Mesothelial cell of epicardium (in vitro differentiated cells): ENCODE measurements at regions not wholly inside any gene's neighbourhood (a gene's known extent, or its start where the extent isn't known, plus 50 kb on each side); places are given as distances from the start of the nearest gene placed in this dataset.
"Not testable (repeated sequence)": the region's sequence is repeated elsewhere in the genome, so short reads cannot be mapped to it uniquely, and the experiment has no call there.

Experiments used
- DNase-seq, 2 experiments: peaks; one replicate each; pipeline ENCODE4 v3.0.0; 2021; ENCODE audit warnings: low spot score in 2 of 2; ENCODE audit not compliant: unreplicated experiment in 2 of 2
- H3K27ac Mint-ChIP-seq: 2 replicates; pipeline ENCODE4 v1.8.0; 2021; ENCODE audit warnings: mixed read lengths
- H3K27me3 Mint-ChIP-seq: 2 replicates; pipeline ENCODE4 v1.8.0; 2021; ENCODE audit warnings: low read depth, mixed read lengths
- H3K36me3 Mint-ChIP-seq: 2 replicates; pipeline ENCODE4 v1.8.0; 2021; ENCODE audit warnings: mixed read lengths
- H3K4me1 Mint-ChIP-seq: 2 replicates; pipeline ENCODE4 v1.8.0; 2021; ENCODE audit warnings: mixed read lengths
- H3K4me3 Mint-ChIP-seq: 2 replicates; pipeline ENCODE4 v1.8.0; 2021; ENCODE audit warnings: mild to moderate bottlenecking, moderate library complexity, mixed read lengths
- H3K9me3 Mint-ChIP-seq: 2 replicates; pipeline ENCODE4 v1.8.0; 2021; ENCODE audit warnings: mixed read lengths

GRCh38 chr18:14392604-14393003 is 150.8 kb downstream of the POTEC start:
- H3K27ac Mint-ChIP-seq, H3K4me3 Mint-ChIP-seq, H3K4me1 Mint-ChIP-seq, H3K27me3 Mint-ChIP-seq, H3K36me3 Mint-ChIP-seq, DNase-seq: not testable (repeated sequence)
- peaks cover 17% of the 10 kb centered on the region for H3K9me3 Mint-ChIP-seq

DNA sequence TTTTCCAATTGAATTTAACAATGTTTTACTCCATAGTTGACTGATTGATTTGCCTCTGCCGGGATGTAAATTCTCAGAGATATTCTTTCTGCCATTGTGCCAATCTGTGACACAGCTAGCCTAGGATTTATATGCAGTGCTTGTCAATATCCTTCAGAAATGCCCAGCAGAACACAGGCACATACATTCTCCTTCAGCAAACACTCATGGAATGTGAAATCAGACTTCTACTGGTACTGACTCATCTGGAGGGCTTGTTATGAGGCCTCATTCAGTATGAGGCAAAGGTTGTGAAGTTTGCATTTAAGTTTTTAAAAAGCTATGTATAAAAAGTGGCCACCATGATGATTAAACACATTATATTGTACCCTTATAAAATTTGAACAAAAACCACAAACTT is 158.4 kb downstream of the POTEC start:
- not testable (repeated sequence) for H3K9me3 Mint-ChIP-seq, H3K36me3 Mint-ChIP-seq, H3K27me3 Mint-ChIP-seq, H3K4me1 Mint-ChIP-seq, H3K4me3 Mint-ChIP-seq, H3K27ac Mint-ChIP-seq, DNase-seq

- DNase-seq, H3K9me3 Mint-ChIP-seq, H3K27ac Mint-ChIP-seq, H3K27me3 Mint-ChIP-seq, H3K4me3 Mint-ChIP-seq, H3K36me3 Mint-ChIP-seq, H3K4me1 Mint-ChIP-seq: not testable (repeated sequence)
Measured at GRCh38 chr18:14382666-14383065, 160.7 kb downstream of the POTEC start.

DNA sequence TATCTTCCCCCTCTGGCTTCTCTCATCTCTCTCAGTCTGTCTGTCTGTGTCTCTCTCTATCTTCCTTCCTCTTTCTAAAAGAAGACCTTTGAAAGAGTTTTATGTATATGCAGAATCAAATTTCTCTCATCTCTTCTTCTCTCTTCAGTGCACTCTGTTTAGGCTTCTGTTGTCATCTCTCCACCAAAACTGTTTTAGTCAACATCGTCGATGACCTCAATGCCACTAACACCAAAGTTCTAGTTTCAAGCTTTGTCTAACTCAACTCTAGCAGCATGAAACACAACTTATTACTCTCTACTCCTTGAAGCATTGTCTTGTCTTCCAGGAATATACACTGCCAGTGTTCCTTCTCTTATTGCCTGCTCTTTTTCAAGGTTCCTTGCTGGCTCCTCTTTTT is 163.9 kb downstream of the POTEC start:
- not testable (repeated sequence) for H3K4me1 Mint-ChIP-seq, H3K4me3 Mint-ChIP-seq, H3K27ac Mint-ChIP-seq, H3K27me3 Mint-ChIP-seq, H3K36me3 Mint-ChIP-seq, DNase-seq
- H3K9me3 Mint-ChIP-seq: peaks cover 19% of the 10 kb centered on the region

DNA sequence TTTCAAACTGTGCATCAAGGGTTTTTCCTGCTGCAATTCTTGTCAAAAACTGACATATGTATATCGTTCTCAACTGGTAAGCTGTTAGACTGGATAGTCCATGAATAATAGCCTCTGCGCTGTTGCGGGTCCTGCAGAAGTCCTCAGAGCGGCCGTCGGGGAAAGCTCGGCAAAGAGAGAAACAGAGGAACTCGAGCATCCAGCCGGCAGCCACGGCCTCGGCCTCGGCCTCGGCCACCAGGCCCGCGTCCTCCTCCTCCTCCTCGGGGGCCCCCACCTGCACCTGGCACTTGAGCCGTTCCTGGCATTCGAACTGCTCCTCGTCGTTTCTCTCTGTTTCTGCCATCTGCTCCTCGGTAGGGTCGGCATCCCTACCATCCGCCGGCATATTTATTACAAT is 165.0 kb downstream of the POTEC start:
- H3K9me3 Mint-ChIP-seq: peaks cover 19% of the 10 kb centered on the region
- H3K27ac Mint-ChIP-seq, H3K36me3 Mint-ChIP-seq, DNase-seq, H3K27me3 Mint-ChIP-seq, H3K4me3 Mint-ChIP-seq, H3K4me1 Mint-ChIP-seq: not testable (repeated sequence)

DNA sequence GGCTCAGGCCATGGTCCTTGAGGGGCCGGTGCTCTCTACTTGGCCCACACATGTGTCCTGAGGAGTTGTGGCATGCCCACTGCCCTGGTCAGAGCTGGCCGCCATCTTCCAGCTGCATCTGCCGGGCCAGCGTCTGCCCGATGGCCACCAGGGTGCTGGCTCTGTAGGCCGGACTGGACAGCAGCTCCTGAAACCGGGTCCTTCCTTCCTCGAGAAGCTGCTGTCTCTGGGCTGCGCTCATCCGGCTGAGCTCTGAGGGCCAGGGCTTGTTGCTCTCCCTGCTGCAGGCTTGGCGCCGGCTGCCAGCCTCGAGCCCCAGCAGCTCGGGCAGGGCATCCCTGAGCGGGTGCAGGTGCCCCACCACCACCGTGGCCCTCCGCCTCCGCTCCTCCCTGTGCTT is 182.1 kb downstream of the POTEC start:
- not testable (repeated sequence) for H3K36me3 Mint-ChIP-seq, H3K27ac Mint-ChIP-seq, H3K27me3 Mint-ChIP-seq, DNase-seq, H3K4me1 Mint-ChIP-seq, H3K4me3 Mint-ChIP-seq
- peaks cover 26% of the 10 kb centered on the region for H3K9me3 Mint-ChIP-seq

DNA sequence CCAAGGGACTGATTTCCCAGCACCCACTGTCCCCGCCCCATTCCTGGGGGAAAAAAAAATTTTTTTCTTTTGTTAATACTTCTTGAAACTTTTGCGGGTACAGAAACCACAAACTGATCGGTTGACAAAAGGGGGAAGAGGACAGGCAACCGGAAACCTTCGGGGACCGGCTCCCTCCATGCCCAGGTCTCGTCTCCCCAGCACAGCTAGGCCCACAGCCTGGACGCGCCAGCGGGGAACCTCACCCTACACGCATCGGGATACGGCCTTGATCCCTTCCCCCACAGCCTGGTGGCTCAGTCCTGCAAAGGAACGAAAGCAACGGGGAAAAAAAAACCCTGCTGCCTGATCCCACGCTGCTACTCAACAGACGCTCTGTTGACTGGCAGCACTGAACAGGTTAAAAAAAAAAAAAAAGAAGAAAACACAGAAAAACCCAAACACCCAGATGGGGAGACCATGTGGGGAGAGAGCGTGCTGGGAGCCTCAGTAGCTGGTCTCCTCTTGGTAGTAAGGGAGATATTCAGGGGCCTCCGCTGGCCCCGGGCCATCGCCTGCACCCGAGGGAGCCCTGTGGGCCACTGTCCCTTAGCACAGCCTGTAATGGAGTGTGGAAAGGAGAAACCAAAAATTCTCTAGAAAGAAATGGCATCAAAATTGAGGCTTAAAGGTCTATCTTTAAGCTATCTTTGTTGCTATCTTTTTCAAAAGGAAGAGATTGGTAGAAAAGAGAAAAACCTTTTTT is 185.7 kb downstream of the POTEC start:
- not testable (repeated sequence) for H3K4me3 Mint-ChIP-seq
- peaks cover 39% of the 10 kb centered on the region for H3K9me3 Mint-ChIP-seq

DNA sequence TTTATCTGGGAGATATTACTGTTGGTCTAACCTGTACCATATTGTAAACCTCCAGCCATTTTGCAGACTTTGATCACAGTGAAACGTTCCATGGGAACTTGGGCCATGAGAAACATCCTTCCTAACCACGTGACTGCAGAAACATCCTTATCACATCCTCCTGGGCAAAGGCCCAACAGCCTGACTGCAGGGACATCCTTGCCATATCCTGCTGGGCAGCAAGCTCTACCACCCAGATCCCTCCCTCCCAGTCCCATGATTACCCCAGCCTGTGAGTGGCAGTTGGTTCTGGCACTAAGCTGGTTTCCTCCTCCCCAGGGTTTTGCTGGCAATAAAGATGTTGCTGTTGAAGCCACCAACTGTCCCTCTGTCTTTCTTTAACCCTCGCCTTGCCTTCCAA is 201.2 kb downstream of the POTEC start:
- peaks cover 32% of the 10 kb centered on the region for H3K9me3 Mint-ChIP-seq

More for the DNA sequence above, 185.7 kb downstream of the POTEC start:
- not testable (repeated sequence) for H3K36me3 Mint-ChIP-seq, H3K27ac Mint-ChIP-seq, DNase-seq, H3K4me1 Mint-ChIP-seq, H3K27me3 Mint-ChIP-seq

GRCh38 chr18:14336017-14336416 is 203.8 kb upstream of the ZNF519 start:
- H3K27ac Mint-ChIP-seq, H3K4me3 Mint-ChIP-seq, H3K27me3 Mint-ChIP-seq, H3K4me1 Mint-ChIP-seq, DNase-seq, H3K36me3 Mint-ChIP-seq: not testable (repeated sequence)
- H3K9me3 Mint-ChIP-seq: peaks cover 37% of the 10 kb centered on the region

More for the DNA sequence above, 201.2 kb downstream of the POTEC start:
- not testable (repeated sequence) for H3K27ac Mint-ChIP-seq, H3K27me3 Mint-ChIP-seq, DNase-seq, H3K4me1 Mint-ChIP-seq, H3K36me3 Mint-ChIP-seq, H3K4me3 Mint-ChIP-seq

GRCh38 chr18:14321217-14321616 is 189.0 kb upstream of the ZNF519 start:
- not testable (repeated sequence) for H3K4me1 Mint-ChIP-seq, DNase-seq, H3K4me3 Mint-ChIP-seq, H3K36me3 Mint-ChIP-seq, H3K27me3 Mint-ChIP-seq, H3K27ac Mint-ChIP-seq
- H3K9me3 Mint-ChIP-seq: peaks cover 70% of the 10 kb centered on the region

GRCh38 chr18:14301255-14301654 is 169.0 kb upstream of the ZNF519 start:
- H3K4me3 Mint-ChIP-seq, H3K36me3 Mint-ChIP-seq, H3K4me1 Mint-ChIP-seq, H3K27me3 Mint-ChIP-seq, H3K27ac Mint-ChIP-seq, DNase-seq: not testable (repeated sequence)
- peaks cover 49% of the 10 kb centered on the region for H3K9me3 Mint-ChIP-seq

- not testable (repeated sequence) for H3K4me3 Mint-ChIP-seq, H3K27me3 Mint-ChIP-seq
- peaks cover 25% of the 10 kb centered on the region for H3K9me3 Mint-ChIP-seq
Measured at GRCh38 chr18:14295081-14295480, 162.8 kb upstream of the ZNF519 start.

More at GRCh38 chr18:14295081-14295480, 162.8 kb upstream of the ZNF519 start:
- not testable (repeated sequence) for H3K27ac Mint-ChIP-seq, H3K4me1 Mint-ChIP-seq, H3K36me3 Mint-ChIP-seq, DNase-seq
